Ectodermal cell (in vitro differentiated cells): ENCODE measurements at regions not wholly inside any gene's neighbourhood (a gene's known extent, or its start where the extent isn't known, plus 50 kb on each side); places are given as distances from the start of the nearest gene placed in this dataset.

Experiments used
- H3K27ac ChIP-seq: 2 replicates; pipeline ENCODE4 v1.7.0; 2013; ENCODE audit warnings: mild to moderate bottlenecking, low read depth, low read length; ENCODE audit not compliant: insufficient read depth, poor library complexity, severe bottlenecking
- H3K27me3 ChIP-seq: 2 replicates; pipeline ENCODE4 v1.7.0; 2013; ENCODE audit warnings: mild to moderate bottlenecking, low read length; ENCODE audit not compliant: insufficient read depth, control insufficient read depth, poor library complexity, severe bottlenecking
- H3K36me3 ChIP-seq: one replicate; pipeline ENCODE4 v1.7.0; 2013; ENCODE audit warnings: low read length; ENCODE audit not compliant: control insufficient read depth, insufficient read depth
- H3K4me1 ChIP-seq: one replicate; pipeline ENCODE4 v1.7.0; 2013; ENCODE audit warnings: low read length; ENCODE audit not compliant: control insufficient read depth, insufficient read depth
- H3K4me3 ChIP-seq: 2 replicates; pipeline ENCODE4 v1.7.0; 2013; ENCODE audit warnings: low read depth, low read length, control low read depth; ENCODE audit not compliant: insufficient read depth
- H3K9me3 ChIP-seq: 2 replicates; pipeline ENCODE4 v1.7.0; 2013; ENCODE audit warnings: mild to moderate bottlenecking, low read length, moderate library complexity; ENCODE audit not compliant: control insufficient read depth
- WGBS, 2 experiments: methylation state at CpG; one replicate each; pipeline ENCODE4 v1.1.7; 2013; ENCODE audit warnings: missing lambda C conversion rate in 2 of 2; 5-methylcytosine and 5-hydroxymethylcytosine counted together

DNA sequence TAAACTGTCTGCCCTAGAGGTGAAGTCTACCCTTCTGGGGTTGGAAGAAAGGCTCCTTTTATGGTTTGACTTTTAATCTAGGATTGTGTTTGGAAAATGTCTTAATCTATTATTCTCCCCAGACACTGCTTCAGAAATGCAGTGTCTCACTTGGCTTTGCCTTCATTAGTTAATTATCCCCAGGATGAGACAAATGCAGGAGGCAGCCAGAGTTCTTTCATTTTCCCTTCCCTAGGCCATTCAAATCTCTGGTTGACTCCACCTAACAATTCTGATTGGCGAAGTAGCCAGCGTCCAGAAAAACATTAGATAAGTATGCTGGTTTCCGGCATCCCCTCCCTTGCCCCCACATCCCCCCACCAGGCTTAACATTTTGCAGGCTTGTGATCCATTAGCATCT, 325.8 kb upstream of the PBX1 start:
- no peak overlapping the region for H3K27ac ChIP-seq
- 93 to 95% methylated on average over 3 of the region's 3 CpGs for WGBS, 2 experiments
- H3K4me3 ChIP-seq, result no peak overlapping the region
- H3K4me1 ChIP-seq, result no peaks in the 10 kb centered on the region
- H3K9me3 ChIP-seq, result peaks cover 3% of the 10 kb centered on the region
- H3K36me3 ChIP-seq, result no peaks in the 10 kb centered on the region
- no peaks in the 10 kb centered on the region for H3K27me3 ChIP-seq

DNA sequence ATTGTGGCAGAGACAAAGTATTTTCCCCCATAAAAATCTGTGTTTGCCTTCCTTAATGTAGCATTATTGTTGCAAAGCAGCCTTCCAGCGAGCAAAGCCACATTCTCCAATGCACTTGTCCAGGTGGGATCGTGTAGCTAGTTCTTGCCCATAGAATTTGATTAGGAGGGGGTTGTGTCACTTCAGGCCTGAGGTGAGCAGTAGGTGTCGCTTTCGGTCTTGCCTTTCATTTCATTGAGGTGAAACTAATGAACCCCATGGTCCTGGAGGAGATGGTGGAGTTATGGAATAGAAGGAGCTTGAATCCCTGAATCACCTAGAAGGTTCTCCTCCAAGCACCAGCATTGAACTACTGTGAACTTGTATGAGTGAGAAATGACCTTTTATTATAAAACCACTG, 318.9 kb upstream of the PBX1 start:
- WGBS, 2 experiments, result 68 to 73% methylated on average over 4 of the region's 4 CpGs
- no peaks in the 10 kb centered on the region for H3K36me3 ChIP-seq
- no peaks in the 10 kb centered on the region for H3K27me3 ChIP-seq
- no peaks in the 10 kb centered on the region for H3K9me3 ChIP-seq
- H3K27ac ChIP-seq, result no peak overlapping the region
- H3K4me3 ChIP-seq, result no peak overlapping the region
- H3K4me1 ChIP-seq, result no peaks in the 10 kb centered on the region

DNA sequence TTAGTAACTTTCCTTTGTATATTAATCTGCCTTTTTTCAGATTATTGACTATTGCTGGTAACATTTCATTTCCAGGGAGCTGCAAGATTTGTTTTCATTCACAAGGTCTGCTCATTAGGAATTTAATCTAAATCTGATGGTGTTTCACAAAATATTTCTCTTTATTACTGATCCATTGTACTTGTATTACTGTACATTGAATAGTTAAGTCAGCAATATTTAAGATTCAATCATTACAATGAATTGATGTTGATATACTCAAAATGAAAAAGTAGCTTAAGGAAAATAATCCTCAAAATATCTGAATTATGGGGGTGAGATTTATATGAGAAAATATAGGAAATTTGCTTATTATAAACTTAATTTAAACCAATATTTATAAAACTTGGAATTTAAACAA, 308.6 kb upstream of the PBX1 start:
- Histone ChIP-seq H3K4me1 (no peaks in the 10 kb centered on the region), H3K4me3 (no peak overlapping the region), H3K9me3 (no peaks in the 10 kb centered on the region), H3K36me3 (no peaks in the 10 kb centered on the region), H3K27ac (no peak overlapping the region), H3K27me3 (no peaks in the 10 kb centered on the region)

DNA sequence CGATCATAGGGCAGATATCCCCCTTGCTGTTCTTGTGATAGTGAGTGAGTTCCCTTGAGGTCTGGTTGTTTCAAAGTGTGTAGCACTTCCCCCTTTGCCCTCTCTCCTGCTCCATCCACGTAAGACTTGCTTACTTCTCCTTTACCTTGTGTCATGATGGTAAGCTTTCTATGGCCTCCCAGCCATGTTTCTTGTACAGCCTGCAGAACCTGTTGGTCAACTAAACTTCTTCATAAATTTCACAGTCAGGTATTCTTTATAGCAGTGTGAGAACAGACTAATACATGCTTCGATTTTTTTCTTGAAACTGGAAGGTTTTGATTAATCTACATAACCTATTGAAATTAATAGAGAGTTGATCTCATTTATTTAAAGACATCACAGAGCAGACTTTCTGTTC, 302.5 kb upstream of the PBX1 start:
- Histone ChIP-seq H3K4me1 (no peaks in the 10 kb centered on the region), H3K36me3 (no peaks in the 10 kb centered on the region), H3K4me3 (no peak overlapping the region), H3K9me3 (no peaks in the 10 kb centered on the region), H3K27ac (no peak overlapping the region), H3K27me3 (no peaks in the 10 kb centered on the region)
- WGBS, 2 experiments, result 78 to 91% methylated on average over 1 to 2 of the region's 3 CpGs

DNA sequence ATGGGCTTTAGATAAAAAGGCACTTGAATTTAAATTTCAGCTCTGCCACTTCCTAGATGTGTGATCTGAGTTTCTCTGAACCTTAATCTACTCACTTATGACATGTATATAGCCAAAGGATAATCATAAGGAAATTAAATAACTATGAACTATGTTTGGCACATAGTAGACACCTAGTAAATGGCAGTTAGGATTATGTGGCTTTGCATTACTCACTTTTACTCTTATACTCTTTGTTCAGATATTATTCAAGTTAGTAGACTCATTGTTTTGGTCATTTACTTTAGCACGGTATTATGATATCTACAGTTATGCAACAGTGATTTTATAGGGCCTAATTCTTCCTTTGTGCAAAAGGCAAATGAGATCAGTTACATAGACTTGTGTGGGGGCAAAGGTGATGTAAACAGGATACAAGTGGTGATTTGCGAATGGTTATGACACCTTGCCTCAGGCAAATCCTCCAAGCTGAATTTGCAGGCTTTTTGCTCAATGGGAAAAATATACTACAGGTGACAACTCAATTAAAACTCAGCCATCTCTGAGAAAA, 297.2 kb upstream of the PBX1 start:
- no peaks in the 10 kb centered on the region for H3K4me1 ChIP-seq
- H3K27me3 ChIP-seq, result no peaks in the 10 kb centered on the region
- WGBS, 2 experiments, result 95 to 98% methylated on average over 2 of the region's 2 CpGs
- no peaks in the 10 kb centered on the region for H3K36me3 ChIP-seq
- no peak overlapping the region for H3K4me3 ChIP-seq
- no peak overlapping the region for H3K27ac ChIP-seq
- no peaks in the 10 kb centered on the region for H3K9me3 ChIP-seq

DNA sequence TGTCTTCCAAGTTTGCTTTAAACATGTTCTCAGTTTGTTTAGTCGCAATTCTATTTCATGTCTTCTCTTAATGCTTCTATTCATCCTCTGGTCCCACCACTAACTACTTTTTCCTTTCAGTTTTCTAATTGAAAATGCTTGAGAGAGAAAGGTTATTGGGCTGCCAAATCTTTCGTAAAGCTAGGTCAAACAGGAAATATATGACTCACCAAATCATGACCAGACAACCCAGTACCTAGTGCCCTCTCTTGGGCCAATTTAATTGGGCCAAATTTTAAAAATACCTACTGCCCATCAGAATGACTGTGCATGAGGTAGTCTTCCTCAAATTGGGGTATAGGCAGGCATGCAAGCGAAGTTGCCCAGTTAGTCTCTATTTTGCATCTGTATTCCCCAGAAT, 295.4 kb upstream of the PBX1 start:
- no peak overlapping the region for H3K27ac ChIP-seq
- no peak overlapping the region for H3K4me3 ChIP-seq
- H3K9me3 ChIP-seq, result no peaks in the 10 kb centered on the region
- no peaks in the 10 kb centered on the region for H3K27me3 ChIP-seq
- WGBS, 2 experiments, result 93 to 97% methylated on average over 2 to 3 of the region's 3 CpGs
- no peaks in the 10 kb centered on the region for H3K36me3 ChIP-seq
- H3K4me1 ChIP-seq, result no peaks in the 10 kb centered on the region

DNA sequence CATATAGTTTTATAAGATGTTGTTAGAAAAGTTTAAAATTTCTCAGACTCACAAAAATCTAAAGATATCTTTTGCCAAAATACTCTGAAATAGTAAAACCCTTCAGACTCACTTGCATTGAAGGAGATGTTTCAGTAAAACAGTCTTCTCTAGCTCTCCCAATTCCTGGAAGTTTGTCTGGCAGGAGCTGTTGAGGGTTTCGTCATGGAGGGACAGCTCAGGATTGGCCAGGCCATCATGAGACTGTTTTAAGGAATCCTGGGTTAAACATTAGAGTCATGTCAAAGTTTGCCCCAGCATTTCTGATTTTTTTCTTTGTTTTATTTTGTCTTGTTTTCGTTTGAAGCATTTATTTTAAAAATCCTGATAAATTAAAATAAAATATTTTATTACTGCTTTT, 293.8 kb upstream of the PBX1 start:
- WGBS, 2 experiments, result 83 to 94% methylated on average over 1 of the region's 2 CpGs
- no peaks in the 10 kb centered on the region for H3K4me1 ChIP-seq
- no peak overlapping the region for H3K4me3 ChIP-seq
- no peaks in the 10 kb centered on the region for H3K36me3 ChIP-seq
- H3K9me3 ChIP-seq, result no peaks in the 10 kb centered on the region
- no peak overlapping the region for H3K27ac ChIP-seq
- no peaks in the 10 kb centered on the region for H3K27me3 ChIP-seq

DNA sequence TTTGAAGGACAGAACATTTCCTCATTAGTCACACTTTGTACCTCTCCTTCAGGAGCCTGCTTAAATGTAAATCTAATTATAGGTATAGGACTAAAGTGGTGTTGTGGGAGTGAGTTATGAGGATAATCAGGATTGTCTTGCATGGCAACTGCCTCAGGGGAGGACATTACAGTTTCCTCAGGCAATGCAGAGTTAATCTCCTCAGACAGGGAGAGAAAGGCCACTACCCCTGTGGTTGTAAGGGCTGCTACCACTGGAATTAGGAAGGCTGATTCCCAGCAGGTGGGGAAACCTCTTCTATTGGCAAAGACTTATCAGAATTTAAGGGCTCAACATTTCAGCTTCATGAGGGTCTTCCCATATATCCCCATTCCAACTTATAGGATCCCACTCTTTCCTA, 286.8 kb upstream of the PBX1 start:
- Histone ChIP-seq H3K27me3 (no peaks in the 10 kb centered on the region), H3K9me3 (no peaks in the 10 kb centered on the region), H3K27ac (no peak overlapping the region), H3K36me3 (no peaks in the 10 kb centered on the region), H3K4me1 (no peaks in the 10 kb centered on the region), H3K4me3 (no peak overlapping the region)

DNA sequence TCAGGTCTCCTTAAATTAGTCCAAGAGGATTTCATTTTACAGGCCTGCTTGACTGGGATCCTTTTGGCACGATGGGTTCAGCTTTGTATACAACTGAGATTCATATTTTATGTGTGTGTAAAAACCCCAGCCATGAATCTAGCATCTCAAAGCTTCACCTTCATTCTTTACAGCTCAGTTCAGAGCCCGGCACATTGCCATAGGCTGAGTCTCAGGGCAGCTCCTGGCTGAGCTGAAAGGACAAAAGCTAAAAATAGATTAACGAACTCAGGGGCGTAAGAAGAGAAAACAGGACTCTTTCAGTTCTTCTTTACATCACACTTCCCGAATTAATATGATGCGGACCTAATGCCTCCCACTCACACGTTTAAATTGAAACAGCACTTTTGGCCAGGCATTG, 262.8 kb upstream of the PBX1 start:
- Histone ChIP-seq H3K4me3 (no peak overlapping the region), H3K27ac (no peak overlapping the region), H3K36me3 (no peaks in the 10 kb centered on the region), H3K9me3 (no peaks in the 10 kb centered on the region), H3K4me1 (peaks cover 6% of the 10 kb centered on the region), H3K27me3 (no peaks in the 10 kb centered on the region)
- 71 to 74% methylated on average over 7 of the region's 7 CpGs for WGBS, 2 experiments

DNA sequence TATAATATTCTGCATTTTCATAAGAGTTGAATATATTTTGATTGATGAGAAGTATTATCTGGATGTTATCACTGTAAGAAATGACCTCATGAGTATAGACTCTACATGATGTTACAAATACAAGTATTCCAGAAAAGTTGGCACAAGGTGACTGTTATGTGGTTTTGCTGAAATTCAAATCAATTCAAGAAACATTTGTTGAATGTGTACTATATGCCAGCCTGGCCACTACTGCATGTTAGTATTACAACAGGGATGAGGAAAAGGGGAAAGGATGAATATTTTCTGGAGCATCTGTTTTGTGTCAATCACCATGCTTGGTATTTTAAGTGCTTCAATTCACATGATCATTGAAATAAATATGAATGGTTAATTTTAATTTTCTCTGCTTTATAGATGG, 250.9 kb upstream of the PBX1 start:
- H3K27me3 ChIP-seq, result no peaks in the 10 kb centered on the region
- no peaks in the 10 kb centered on the region for H3K9me3 ChIP-seq
- H3K27ac ChIP-seq, result no peak overlapping the region
- H3K4me3 ChIP-seq, result no peak overlapping the region
- no peaks in the 10 kb centered on the region for H3K36me3 ChIP-seq
- no peaks in the 10 kb centered on the region for H3K4me1 ChIP-seq

DNA sequence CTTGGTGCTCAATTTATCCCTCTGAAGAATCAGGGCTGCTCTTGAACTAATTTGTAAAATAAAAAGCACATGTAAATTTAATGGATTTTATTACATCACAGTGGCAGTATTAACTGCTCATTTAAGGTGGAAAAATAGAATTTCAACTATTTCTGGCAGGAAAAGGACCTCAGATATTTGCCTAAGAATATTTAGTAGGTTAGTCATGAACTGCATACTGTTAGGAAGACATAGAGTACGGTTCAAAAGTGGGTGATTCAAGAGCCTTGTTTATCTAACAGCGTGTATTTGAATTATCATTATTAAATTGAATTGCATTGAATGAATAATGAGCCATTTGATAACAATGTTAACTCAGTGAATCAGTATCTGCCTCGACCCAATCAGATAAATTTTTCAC, 248.8 kb upstream of the PBX1 start:
- H3K27ac ChIP-seq, result no peak overlapping the region
- no peak overlapping the region for H3K4me3 ChIP-seq
- H3K9me3 ChIP-seq, result no peaks in the 10 kb centered on the region
- H3K27me3 ChIP-seq, result no peaks in the 10 kb centered on the region
- no peaks in the 10 kb centered on the region for H3K4me1 ChIP-seq
- 96 to 97% methylated on average over 3 of the region's 3 CpGs for WGBS, 2 experiments
- no peaks in the 10 kb centered on the region for H3K36me3 ChIP-seq
